H9 (cell line): ENCODE measurements at regions not wholly inside any gene's neighbourhood (a gene's known extent, or its start where the extent isn't known, plus 50 kb on each side); places are given as distances from the start of the nearest gene placed in this dataset.

Source experiments
- DNase-seq: peaks from one replicate; pipeline ENCODE4 v3.0.0-alpha.2; 2017
- H2AFZ ChIP-seq: one replicate; pipeline ENCODE4 v1.6.1; 2013; ENCODE audit warnings: mild to moderate bottlenecking, low read length, control low read depth, moderate library complexity
- H2AK5ac ChIP-seq: 2 replicates; pipeline ENCODE4 v1.6.1; 2013; ENCODE audit warnings: low read length, control low read depth, mixed read lengths; ENCODE audit not compliant: insufficient read length
- H2BK120ac ChIP-seq: one replicate; pipeline ENCODE4 v1.6.1; 2013; ENCODE audit warnings: low read depth, mild to moderate bottlenecking, low read length, control low read depth, inconsistent platforms; ENCODE audit not compliant: poor library complexity, severe bottlenecking
- H2BK12ac ChIP-seq: 2 replicates; pipeline ENCODE4 v1.6.1; 2013; ENCODE audit warnings: low read length, control low read depth, mixed read lengths, low read depth; ENCODE audit not compliant: insufficient read length
- H2BK15ac ChIP-seq: 2 replicates; pipeline ENCODE4 v1.6.1; 2013; ENCODE audit warnings: low read depth, low read length, control low read depth
- H2BK20ac ChIP-seq: one replicate; pipeline ENCODE4 v1.6.1; 2013; ENCODE audit warnings: low read depth, mild to moderate bottlenecking, low read length, control low read depth, inconsistent platforms; ENCODE audit not compliant: poor library complexity, severe bottlenecking
- H2BK5ac ChIP-seq: 2 replicates; pipeline ENCODE4 v1.6.1; 2013; ENCODE audit warnings: low read length, control low read depth, mixed read lengths; ENCODE audit not compliant: insufficient read length
- H3K14ac ChIP-seq: 2 replicates; pipeline ENCODE4 v1.6.1; 2013; ENCODE audit warnings: low read length, control low read depth; ENCODE audit not compliant: insufficient read depth
- H3K18ac ChIP-seq: 2 replicates; pipeline ENCODE4 v1.6.1; 2013; ENCODE audit warnings: low read depth, mild to moderate bottlenecking, mixed read lengths, low read length, control low read depth; ENCODE audit not compliant: insufficient read length
- H3K23ac ChIP-seq: 2 replicates; pipeline ENCODE4 v1.6.1; 2013; ENCODE audit warnings: low read length, control low read depth, mixed read lengths, low read depth; ENCODE audit not compliant: insufficient read length
- H3K23me2 ChIP-seq: 2 replicates; pipeline ENCODE4 v1.6.1; 2013; ENCODE audit warnings: low read depth, mild to moderate bottlenecking, mixed read lengths, low read length, control low read depth; ENCODE audit not compliant: insufficient read length, poor library complexity, severe bottlenecking
- H3K27ac ChIP-seq: 2 replicates; pipeline ENCODE4 v1.5.1; 2013; ENCODE audit warnings: low read length, control low read depth, mixed read lengths, low read depth; ENCODE audit not compliant: insufficient read length
- H3K27me3 ChIP-seq: 2 replicates; pipeline ENCODE4 v1.6.1; 2013; ENCODE audit warnings: low read length, control low read depth, inconsistent platforms; ENCODE audit not compliant: insufficient read depth
- H3K4ac ChIP-seq: 2 replicates; pipeline ENCODE4 v1.6.1; 2013; ENCODE audit warnings: low read depth, mild to moderate bottlenecking, control low read depth, inconsistent platforms, low read length, moderate library complexity
- H3K4me1 ChIP-seq: 2 replicates; pipeline ENCODE4 v1.6.1; 2013; ENCODE audit warnings: low read length, control low read depth, inconsistent platforms; ENCODE audit not compliant: insufficient read depth
- H3K4me2 ChIP-seq: 2 replicates; pipeline ENCODE4 v1.6.1; 2013; ENCODE audit warnings: low read length, control low read depth, mixed read lengths; ENCODE audit not compliant: insufficient read length, insufficient read depth
- H3K56ac ChIP-seq: 2 replicates; pipeline ENCODE4 v1.6.1; 2013; ENCODE audit warnings: low read depth, mild to moderate bottlenecking, mixed read lengths, low read length, control low read depth; ENCODE audit not compliant: insufficient read length
- H3K79me1 ChIP-seq: 2 replicates; pipeline ENCODE4 v1.6.1; 2013; ENCODE audit warnings: low read depth, mild to moderate bottlenecking, moderate library complexity, low read length, control low read depth, inconsistent platforms; ENCODE audit not compliant: insufficient read depth, poor library complexity, severe bottlenecking
- H3K79me2 ChIP-seq: 2 replicates; pipeline ENCODE4 v1.6.1; 2013; ENCODE audit warnings: low read length, control low read depth, inconsistent platforms; ENCODE audit not compliant: insufficient read depth
- H3K9ac ChIP-seq: 2 replicates; pipeline ENCODE4 v1.6.1; 2013; ENCODE audit warnings: low read length, control low read depth, mixed read lengths; ENCODE audit not compliant: insufficient read length; ENCODE audit errors: extremely low read depth
- H3K9me3 ChIP-seq: one replicate; pipeline ENCODE4 v1.6.1; 2013; ENCODE audit warnings: low read depth, low read length, inconsistent platforms; ENCODE audit not compliant: control insufficient read depth
- H3T11ph ChIP-seq: one replicate; pipeline ENCODE4 v1.6.1; 2013; ENCODE audit warnings: mild to moderate bottlenecking, low read length, control low read depth, inconsistent platforms
- H4K20me1 ChIP-seq: one replicate; pipeline ENCODE4 v1.6.1; 2013; ENCODE audit not compliant: control insufficient read depth, insufficient read length, insufficient read depth
- H4K5ac ChIP-seq: 2 replicates; pipeline ENCODE4 v1.6.1; 2013; ENCODE audit warnings: low read depth, mild to moderate bottlenecking, mixed read lengths, low read length, control low read depth; ENCODE audit not compliant: insufficient read length
- H4K8ac ChIP-seq: replicated peaks from 2 replicates; pipeline ENCODE4 v1.6.1; 2013; ENCODE audit warnings: low read length, control low read depth, mixed read lengths, low read depth; ENCODE audit not compliant: insufficient read length
- H4K91ac ChIP-seq: 2 replicates; pipeline ENCODE4 v1.6.1; 2013; ENCODE audit warnings: low read depth, mild to moderate bottlenecking, moderate library complexity, mixed read lengths, low read length, control low read depth; ENCODE audit not compliant: insufficient read length
- H3K27ac Mint-ChIP-seq, 3 experiments: 2 replicates in 2 of 3; 3 replicates in 1 of 3; pipeline ENCODE4 v1.8.0; 2020 to 2021; ENCODE audit warnings: mixed read lengths in 3 of 3, mild to moderate bottlenecking in 1 of 3, moderate library complexity in 1 of 3
- H3K27me3 Mint-ChIP-seq: 2 replicates; pipeline ENCODE4 v1.8.0; 2021; ENCODE audit warnings: low read depth, mild to moderate bottlenecking, moderate library complexity, mixed read lengths
- H3K36me3 Mint-ChIP-seq, 3 experiments: 2 replicates in 2 of 3; 3 replicates in 1 of 3; pipeline ENCODE4 v1.8.0; 2020 to 2021; ENCODE audit warnings: low read depth in 3 of 3, mixed read lengths in 3 of 3; ENCODE audit not compliant: insufficient read depth in 1 of 3
- H3K4me1 Mint-ChIP-seq, 2 experiments: 2 replicates each; pipeline ENCODE4 v1.8.0; 2020; ENCODE audit warnings: mixed read lengths in 2 of 2
- H3K4me3 Mint-ChIP-seq, 2 experiments: 2 replicates in 1 of 2; 3 replicates in 1 of 2; pipeline ENCODE4 v1.8.0; 2020 to 2021; ENCODE audit warnings: mild to moderate bottlenecking in 2 of 2, mixed read lengths in 2 of 2, moderate library complexity in 1 of 2
- H3K9me3 Mint-ChIP-seq, 2 experiments: 2 replicates in 1 of 2; 3 replicates in 1 of 2; pipeline ENCODE4 v1.8.0; 2020; ENCODE audit warnings: mild to moderate bottlenecking in 2 of 2, mixed read lengths in 2 of 2, moderate library complexity in 1 of 2
- WGBS: extraction: QIAGEN DNeasy Blood & Tissue Kit; methylation state at CpG from one replicate; pipeline ENCODE4 v1.1.7; 2013; ENCODE audit warnings: missing lambda C conversion rate, low lambda C conversion rate, mixed read lengths; ENCODE audit not compliant: insufficient read length; ENCODE audit errors: extremely low coverage; 5-methylcytosine and 5-hydroxymethylcytosine counted together
- TF ChIP-seq, protein P1 (sequence below): fragments of 200-600 bp; sonication (generic); conservative IDR thresholded peaks from 3 replicates; pipeline ENCODE4 v1.8.0; 2021; ENCODE audit warnings: antibody characterized with exemption, mild to moderate bottlenecking

DNA sequence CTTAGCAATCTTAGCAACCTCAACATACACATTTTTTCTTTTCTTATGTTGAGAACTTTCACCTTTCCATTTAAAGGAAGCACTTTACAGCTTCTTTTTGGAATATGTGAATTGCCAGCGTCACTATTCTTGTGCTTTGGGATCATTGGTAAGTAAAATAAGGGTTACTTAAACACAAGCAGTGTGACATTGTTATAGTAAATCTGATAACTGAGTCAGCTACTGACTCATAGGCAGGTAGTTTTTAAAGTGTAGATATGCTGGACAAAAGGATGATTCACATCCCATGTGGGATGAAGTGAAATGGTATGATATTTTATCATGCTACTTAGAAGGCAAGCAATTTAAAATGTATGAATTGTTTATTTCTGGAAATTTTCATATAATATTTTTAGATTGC, 637.2 kb downstream of the DCDC2C start:
- no peak overlapping the region for H3T11ph ChIP-seq
- no peak overlapping the region for H2BK5ac ChIP-seq
- TF ChIP-seq, protein P1, sequence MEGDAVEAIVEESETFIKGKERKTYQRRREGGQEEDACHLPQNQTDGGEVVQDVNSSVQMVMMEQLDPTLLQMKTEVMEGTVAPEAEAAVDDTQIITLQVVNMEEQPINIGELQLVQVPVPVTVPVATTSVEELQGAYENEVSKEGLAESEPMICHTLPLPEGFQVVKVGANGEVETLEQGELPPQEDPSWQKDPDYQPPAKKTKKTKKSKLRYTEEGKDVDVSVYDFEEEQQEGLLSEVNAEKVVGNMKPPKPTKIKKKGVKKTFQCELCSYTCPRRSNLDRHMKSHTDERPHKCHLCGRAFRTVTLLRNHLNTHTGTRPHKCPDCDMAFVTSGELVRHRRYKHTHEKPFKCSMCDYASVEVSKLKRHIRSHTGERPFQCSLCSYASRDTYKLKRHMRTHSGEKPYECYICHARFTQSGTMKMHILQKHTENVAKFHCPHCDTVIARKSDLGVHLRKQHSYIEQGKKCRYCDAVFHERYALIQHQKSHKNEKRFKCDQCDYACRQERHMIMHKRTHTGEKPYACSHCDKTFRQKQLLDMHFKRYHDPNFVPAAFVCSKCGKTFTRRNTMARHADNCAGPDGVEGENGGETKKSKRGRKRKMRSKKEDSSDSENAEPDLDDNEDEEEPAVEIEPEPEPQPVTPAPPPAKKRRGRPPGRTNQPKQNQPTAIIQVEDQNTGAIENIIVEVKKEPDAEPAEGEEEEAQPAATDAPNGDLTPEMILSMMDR: no peak
- no peak overlapping the region for H3K14ac ChIP-seq
- H3K23ac ChIP-seq: no peak overlapping the region
- no peak overlapping the region for H3K9ac ChIP-seq
- H4K8ac ChIP-seq: no peak overlapping the region
- H2AK5ac ChIP-seq: no peak overlapping the region
- Mint-ChIP-seq H3K4me3 (no peak overlapping the region), H3K36me3 (peaks cover 0 to 17% (median 2%) of the 10 kb centered on the region in 3 experiments; a peak in 3 of 7 replicates), H3K27me3 (no peaks in the 10 kb centered on the region), H3K4me1 (peaks cover 11 to 20% of the 10 kb centered on the region in 2 experiments), H3K9me3 (peaks cover 6% of the 10 kb centered on the region in 2 experiments; a peak in 4 of 5 replicates), H3K27ac (no peak overlapping the region)
- no peak overlapping the region for H2BK12ac ChIP-seq
- H3K4me2 ChIP-seq: no peak overlapping the region
- H3K79me1 ChIP-seq: no peaks in the 10 kb centered on the region
- H2BK15ac ChIP-seq: no peak overlapping the region
- no peak overlapping the region for H4K91ac ChIP-seq
- H2BK120ac ChIP-seq: no peak overlapping the region
- H3K9me3 ChIP-seq: no peaks in the 10 kb centered on the region
- no peaks in the 10 kb centered on the region for H3K79me2 ChIP-seq
- H3K18ac ChIP-seq: no peak overlapping the region
- no peak overlapping the region for H3K56ac ChIP-seq
- DNase-seq: no peak
- H3K4ac ChIP-seq: no peak overlapping the region
- H3K4me1 ChIP-seq: no peaks in the 10 kb centered on the region
- no peaks in the 10 kb centered on the region for H4K20me1 ChIP-seq
- no peaks in the 10 kb centered on the region for H3K27me3 ChIP-seq
- H3K27ac ChIP-seq: no peak overlapping the region
- WGBS: no CpG with 5 or more reads among the region's 1 CpG
- no peaks in the 10 kb centered on the region for H3K23me2 ChIP-seq
- no peak overlapping the region for H2AFZ ChIP-seq
- no peak overlapping the region for H4K5ac ChIP-seq
- no peak overlapping the region for H2BK20ac ChIP-seq
